IPS DF 6.9 (cell line): ENCODE measurements at regions not wholly inside any gene's neighbourhood (a gene's known extent, or its start where the extent isn't known, plus 50 kb on each side); places are given as distances from the start of the nearest gene placed in this dataset.
"Not testable (repeated sequence)": the region's sequence is repeated elsewhere in the genome, so short reads cannot be mapped to it uniquely, and the experiment has no call there.

ENCODE experiments used
- DNase-seq: peaks from one replicate; pipeline ENCODE4 v3.0.0-alpha.2; 2013; ENCODE audit warnings: low read depth, low spot score
- H3K27ac ChIP-seq: one replicate; pipeline ENCODE4 v1.5.1; 2013; ENCODE audit warnings: low read length, control low read depth
- H3K27me3 ChIP-seq: 2 replicates; pipeline ENCODE4 v1.6.1; 2013; ENCODE audit warnings: mild to moderate bottlenecking, low read length; ENCODE audit not compliant: control insufficient read depth, insufficient read depth
- H3K36me3 ChIP-seq: 2 replicates; pipeline ENCODE4 v1.6.1; 2013; ENCODE audit warnings: low read length; ENCODE audit not compliant: control insufficient read depth, insufficient read depth
- H3K4me1 ChIP-seq: 2 replicates; pipeline ENCODE4 v1.6.1; 2013; ENCODE audit warnings: low read length; ENCODE audit not compliant: control insufficient read depth, insufficient read depth
- H3K4me3 ChIP-seq: 2 replicates; pipeline ENCODE4 v1.5.1; 2013; ENCODE audit warnings: mild to moderate bottlenecking, low read length
- H3K9me3 ChIP-seq: 2 replicates; pipeline ENCODE4 v1.6.1; 2013; ENCODE audit warnings: low read length, inconsistent platforms; ENCODE audit not compliant: control insufficient read depth, insufficient read depth
- WGBS: extraction: QIAGEN DNeasy Blood & Tissue Kit; methylation state at CpG from one replicate; pipeline ENCODE4 v1.1.7; 2013; ENCODE audit warnings: mixed read lengths, missing lambda C conversion rate; ENCODE audit not compliant: insufficient read length, insufficient coverage; 5-methylcytosine and 5-hydroxymethylcytosine counted together

DNA sequence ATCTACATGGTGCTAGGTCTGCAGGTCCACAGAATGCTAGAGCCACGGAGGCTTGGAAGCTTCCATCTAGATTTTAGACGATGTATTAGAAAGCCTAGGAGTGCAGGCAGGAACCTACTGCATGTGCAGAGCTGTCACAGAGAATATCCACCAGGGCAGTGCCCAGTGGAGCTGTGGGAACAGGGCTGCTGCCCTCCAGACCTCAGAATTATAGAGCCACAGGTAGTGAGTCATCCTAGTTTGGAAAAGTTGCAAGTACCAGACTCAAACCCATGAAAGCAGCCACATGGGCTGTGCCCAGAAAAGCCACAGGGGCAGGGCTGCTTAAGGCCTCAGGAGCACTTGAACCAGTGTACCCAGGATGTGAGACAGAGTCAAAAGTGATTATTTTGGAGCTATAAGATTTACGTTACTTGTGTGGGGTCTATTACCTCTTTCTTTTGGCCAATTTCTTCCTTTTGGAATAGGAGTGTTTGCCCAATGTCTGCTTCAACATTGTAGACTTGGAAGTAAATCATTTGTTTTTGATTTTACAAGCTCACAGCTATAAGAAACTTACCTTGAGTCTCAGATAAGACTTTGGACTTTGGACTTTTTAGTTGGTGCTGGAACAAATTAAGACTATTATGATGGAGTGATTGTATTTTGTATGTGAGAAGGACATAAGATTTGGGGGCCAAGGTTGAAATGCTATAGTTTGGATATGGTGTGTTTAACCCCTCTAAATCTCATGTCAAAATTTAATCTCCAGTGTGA lies 143.5 kb upstream of the CHRDL1 start:
- H3K36me3 ChIP-seq = no peaks in the 10 kb centered on the region
- H3K4me1 ChIP-seq = no peaks in the 10 kb centered on the region
- no peaks in the 10 kb centered on the region for H3K9me3 ChIP-seq
- no peaks in the 10 kb centered on the region for H3K27me3 ChIP-seq
- DNase-seq = no peak
- H3K4me3 ChIP-seq = no peak overlapping the region
- no peak overlapping the region for H3K27ac ChIP-seq
- no CpG with 5 or more reads among the region's 3 CpGs for WGBS

GRCh38 chrX:110924871-110925270 lies 129.3 kb upstream of the CHRDL1 start:
- no peaks in the 10 kb centered on the region for H3K4me1 ChIP-seq

DNA sequence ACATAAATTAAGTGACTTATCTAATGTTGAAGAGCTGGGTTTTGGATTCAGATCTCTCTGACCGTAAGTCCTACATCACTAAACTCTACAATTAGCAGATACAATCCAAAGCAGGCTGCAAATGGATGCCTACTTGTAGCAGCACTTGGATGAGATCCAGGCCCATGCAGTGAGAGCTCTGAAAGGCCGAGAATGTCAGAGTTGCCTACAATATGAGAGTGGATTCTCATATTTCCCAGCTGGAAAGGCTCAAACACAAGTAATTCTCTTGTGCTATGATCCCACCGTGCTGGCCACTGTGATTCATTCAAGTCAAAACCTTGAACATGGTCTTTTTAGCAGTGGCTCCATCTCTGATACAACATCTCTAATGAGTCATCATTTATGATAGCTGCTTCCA lies 125.4 kb upstream of the CHRDL1 start:
- H3K9me3 ChIP-seq = no peaks in the 10 kb centered on the region
- no peak overlapping the region for H3K27ac ChIP-seq
- H3K36me3 ChIP-seq = no peaks in the 10 kb centered on the region
- no peak overlapping the region for H3K4me3 ChIP-seq
- DNase-seq = no peak
- H3K4me1 ChIP-seq = no peaks in the 10 kb centered on the region
- no peaks in the 10 kb centered on the region for H3K27me3 ChIP-seq
- no CpG with 5 or more reads among the region's 3 CpGs for WGBS

More at GRCh38 chrX:110924871-110925270, 129.3 kb upstream of the CHRDL1 start:
- Histone ChIP-seq H3K4me3 (no peak overlapping the region), H3K27ac (no peak overlapping the region), H3K36me3 (no peaks in the 10 kb centered on the region), H3K9me3 (no peaks in the 10 kb centered on the region), H3K27me3 (no peaks in the 10 kb centered on the region)
- no peak for DNase-seq

GRCh38 chrX:110915570-110915969 lies 120.0 kb upstream of the CHRDL1 start:
- H3K4me1 ChIP-seq = no peaks in the 10 kb centered on the region
- no peaks in the 10 kb centered on the region for H3K27me3 ChIP-seq
- H3K36me3 ChIP-seq = no peaks in the 10 kb centered on the region
- H3K4me3 ChIP-seq = no peak overlapping the region
- H3K27ac ChIP-seq = no peak overlapping the region
- DNase-seq = no peak
- no peaks in the 10 kb centered on the region for H3K9me3 ChIP-seq

GRCh38 chrX:110915111-110915510 lies 119.5 kb upstream of the CHRDL1 start:
- Histone ChIP-seq H3K9me3 (no peaks in the 10 kb centered on the region), H3K27me3 (no peaks in the 10 kb centered on the region), H3K4me1 (no peaks in the 10 kb centered on the region), H3K4me3 (no peak overlapping the region), H3K27ac (no peak overlapping the region), H3K36me3 (no peaks in the 10 kb centered on the region)
- WGBS = no CpG with 5 or more reads among the region's 3 CpGs
- DNase-seq = no peak

- H3K9me3 ChIP-seq = no peaks in the 10 kb centered on the region
- no CpG with 5 or more reads among the region's 1 CpG for WGBS
- H3K27me3 ChIP-seq = no peaks in the 10 kb centered on the region
- no peaks in the 10 kb centered on the region for H3K36me3 ChIP-seq
- no peak overlapping the region for H3K27ac ChIP-seq
- DNase-seq = no peak
- no peaks in the 10 kb centered on the region for H3K4me1 ChIP-seq
- no peak overlapping the region for H3K4me3 ChIP-seq
Measured at GRCh38 chrX:110914281-110914680, 118.7 kb upstream of the CHRDL1 start.

DNA sequence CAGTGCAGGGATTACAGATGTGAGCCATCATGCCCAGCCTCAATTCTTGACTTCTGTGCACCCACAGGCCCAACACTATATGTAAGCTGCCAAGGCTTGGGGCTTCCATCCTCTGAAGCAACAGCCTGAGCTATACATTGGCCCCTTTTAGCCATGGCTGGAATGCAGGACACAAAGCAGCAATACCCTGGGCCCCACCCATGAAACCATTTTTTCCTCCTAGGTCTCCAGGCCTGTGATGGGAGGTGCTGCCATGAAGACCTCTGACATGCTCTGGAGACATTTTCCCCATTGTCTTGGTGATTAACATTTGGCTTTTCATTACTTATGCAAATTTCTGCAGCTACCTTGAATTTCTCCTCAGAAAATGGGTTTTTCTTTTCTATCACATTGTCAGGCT lies 109.1 kb upstream of the CHRDL1 start:
- not testable (repeated sequence) for H3K36me3 ChIP-seq, H3K4me3 ChIP-seq, DNase-seq, H3K27me3 ChIP-seq, H3K9me3 ChIP-seq, H3K27ac ChIP-seq, H3K4me1 ChIP-seq

DNA sequence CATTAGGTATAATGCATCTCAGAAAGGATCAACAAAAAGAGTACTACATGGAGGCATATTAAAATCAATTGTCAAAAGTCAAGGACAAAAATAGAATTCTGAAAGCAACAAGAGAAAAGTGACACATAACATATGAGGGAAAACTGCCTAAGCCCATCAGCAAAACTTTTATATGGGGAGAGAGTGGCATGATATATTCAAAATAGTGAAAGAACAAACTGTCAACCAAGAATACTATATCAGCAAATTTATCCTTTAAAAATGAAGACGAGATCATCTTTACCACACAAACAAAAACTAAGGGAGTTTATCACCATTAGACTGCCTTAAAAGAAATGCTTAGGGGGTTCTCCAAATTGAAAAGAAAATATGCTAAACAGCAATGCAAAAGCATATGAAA lies 86.4 kb upstream of the CHRDL1 start:
- no peaks in the 10 kb centered on the region for H3K4me1 ChIP-seq
- no peaks in the 10 kb centered on the region for H3K27me3 ChIP-seq
- no CpG with 5 or more reads among the region's 1 CpG for WGBS
- no peak overlapping the region for H3K27ac ChIP-seq
- no peaks in the 10 kb centered on the region for H3K9me3 ChIP-seq
- no peak overlapping the region for H3K4me3 ChIP-seq
- DNase-seq = no peak
- no peaks in the 10 kb centered on the region for H3K36me3 ChIP-seq

- H3K36me3 ChIP-seq = no peaks in the 10 kb centered on the region
- no peaks in the 10 kb centered on the region for H3K9me3 ChIP-seq
- no peaks in the 10 kb centered on the region for H3K27me3 ChIP-seq
- no peaks in the 10 kb centered on the region for H3K4me1 ChIP-seq
- H3K27ac ChIP-seq = no peak overlapping the region
- H3K4me3 ChIP-seq = no peak overlapping the region
- no peak for DNase-seq
Measured at GRCh38 chrX:110877326-110877725, 81.7 kb upstream of the CHRDL1 start.

DNA sequence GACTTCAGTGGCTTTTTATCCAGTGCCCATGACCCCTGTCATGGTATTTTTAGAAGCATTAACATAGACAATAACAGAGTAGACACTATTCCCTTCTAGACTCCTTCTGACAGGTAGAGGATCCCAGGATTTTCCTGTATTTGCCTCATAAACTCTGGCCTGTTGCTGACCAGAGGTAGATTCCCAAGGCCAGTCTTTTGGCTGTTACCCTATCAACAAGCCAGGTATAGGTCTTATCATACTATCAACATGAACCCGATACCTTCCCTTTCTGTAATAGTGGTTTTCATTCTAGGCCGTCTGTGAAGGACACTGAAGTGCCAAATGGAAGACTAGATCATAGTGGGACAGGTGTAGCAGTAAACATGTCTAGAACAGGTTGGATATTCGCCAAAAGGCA lies 76.2 kb upstream of the CHRDL1 start:
- H3K36me3 ChIP-seq = no peaks in the 10 kb centered on the region
- H3K27me3 ChIP-seq = no peaks in the 10 kb centered on the region
- DNase-seq = no peak
- H3K4me1 ChIP-seq = no peaks in the 10 kb centered on the region
- no peak overlapping the region for H3K27ac ChIP-seq
- H3K4me3 ChIP-seq = no peak overlapping the region
- H3K9me3 ChIP-seq = no peaks in the 10 kb centered on the region
- no CpG with 5 or more reads among the region's 3 CpGs for WGBS

GRCh38 chrX:110866421-110866820 lies 70.8 kb upstream of the CHRDL1 start:
- Histone ChIP-seq H3K27ac (no peak overlapping the region), H3K36me3 (no peaks in the 10 kb centered on the region), H3K4me3 (no peak overlapping the region), H3K4me1 (no peaks in the 10 kb centered on the region), H3K27me3 (no peaks in the 10 kb centered on the region), H3K9me3 (no peaks in the 10 kb centered on the region)
- WGBS = no CpG with 5 or more reads among the region's 2 CpGs
- DNase-seq = no peak
